HepG2 (cell line): ENCODE measurements at regions not wholly inside any gene's neighbourhood (a gene's known extent, or its start where the extent isn't known, plus 50 kb on each side); places are given as distances from the start of the nearest gene placed in this dataset.

Experiments used
- EED ChIP-seq: sonication (generic); formaldehyde crosslinking; IDR thresholded peaks from 2 replicates; pipeline ENCODE4 v1.5.0; 2020; ENCODE audit warnings: mild to moderate bottlenecking, missing genetic modification reagents
- RFX5 ChIP-seq: IDR thresholded peaks from 2 replicates; pipeline ENCODE4 v1.6.1; 2011; ENCODE audit warnings: low read depth, low read length, improper control_type of control experiment
- SOX6 ChIP-seq, 2 experiments: fragments of 450-650 bp in 1 of 2; sonication (generic) in 1 of 2; formaldehyde crosslinking in 1 of 2; IDR thresholded peaks; 2 replicates each; pipeline versions ENCODE4 v1.4.0 to v1.6.1; 2017 to 2020; ENCODE audit warnings: antibody characterized with exemption in 1 of 2, mild to moderate bottlenecking in 1 of 2, missing genetic modification reagents in 1 of 2
- ZNF501 ChIP-seq: sonication (generic); formaldehyde crosslinking; IDR thresholded peaks from 2 replicates; pipeline ENCODE4 v1.5.1; 2020; ENCODE audit warnings: mild to moderate bottlenecking, moderate library complexity, missing genetic modification reagents
- ZNF891 ChIP-seq: sonication (generic); formaldehyde crosslinking; IDR thresholded peaks from 2 replicates; pipeline ENCODE4 v1.5.0; 2020; ENCODE audit warnings: mild to moderate bottlenecking, missing genetic modification reagents
- ZZZ3 ChIP-seq: sonication (generic); formaldehyde crosslinking; IDR thresholded peaks from 2 replicates; pipeline ENCODE4 v1.4.0; 2020; ENCODE audit warnings: missing genetic modification reagents, mild to moderate bottlenecking, borderline replicate concordance

- no peak for TF ChIP-seq EED (CRISPR knock-in tag)
- TF ChIP-seq ZNF891, result no peak
- no peak for TF ChIP-seq ZZZ3
- no peak for TF ChIP-seq SOX6 (IDR thresholded peaks at IDR 0.05)
- TF ChIP-seq SOX6 (CRISPR knock-in tag; IDR thresholded peaks at IDR 0.05), result no peak
- no peak for TF ChIP-seq RFX5
- no peak for TF ChIP-seq ZNF501 (CRISPR knock-in tag)
Observed at GRCh38 chrX:109918753-109919152, 84.2 kb upstream of the TMEM164 start.
